ENCODE measurements at regions not wholly inside any gene's neighbourhood (a gene's known extent, or its start where the extent isn't known, plus 50 kb on each side); places are given as distances from the start of the nearest gene placed in this dataset.

GRCh38 chr2:7473135-7473771 lies 556.0 kb downstream of the RNF144A start:
- H3K4me3 ChIP-seq (replicated peaks in 1 of 2; ENCODE audit: low read depth in 2 of 2, low read length in 2 of 2) = no peak overlapping the region
- DNase-seq (ENCODE audit: low read depth in 2 of 2) = no peak
- no peak for TF ChIP-seq CTCF (IDR thresholded peaks at IDR 0.05; ENCODE audit: low read depth, low read length)

- DNase-seq (ENCODE audit: low read depth in 2 of 2) = no peak
- no peak overlapping the region for H3K4me3 ChIP-seq (replicated peaks in 1 of 2; ENCODE audit: low read depth in 2 of 2, low read length in 2 of 2)
- no peak for TF ChIP-seq CTCF (IDR thresholded peaks at IDR 0.05; ENCODE audit: low read depth, low read length)
These were observed 559.2 kb downstream of the RNF144A start for GRCh38 chr2:7476371-7476770.

GRCh38 chr2:7479603-7480002 lies 562.4 kb downstream of the RNF144A start:
- DNase-seq (ENCODE audit: low read depth in 2 of 2) = no peak
- no peak overlapping the region for H3K4me3 ChIP-seq (replicated peaks in 1 of 2; ENCODE audit: low read depth in 2 of 2, low read length in 2 of 2)
- no peak for TF ChIP-seq CTCF (IDR thresholded peaks at IDR 0.05; ENCODE audit: low read depth, low read length)

- no peak for TF ChIP-seq CTCF (IDR thresholded peaks at IDR 0.05; ENCODE audit: low read depth, low read length)
These were observed 563.2 kb downstream of the RNF144A start for GRCh38 chr2:7480431-7480830.

GRCh38 chr2:7490672-7491071 lies 573.5 kb downstream of the RNF144A start:
- DNase-seq (ENCODE audit: low read depth in 2 of 2) = no peak
- TF ChIP-seq CTCF (IDR thresholded peaks at IDR 0.05; ENCODE audit: low read depth, low read length) = no peak
- H3K4me3 ChIP-seq (replicated peaks in 1 of 2; ENCODE audit: low read depth in 2 of 2, low read length in 2 of 2) = no peak overlapping the region

More at GRCh38 chr2:7480431-7480830, 563.2 kb downstream of the RNF144A start:
- no peak overlapping the region for H3K4me3 ChIP-seq (replicated peaks in 1 of 2; ENCODE audit: low read depth in 2 of 2, low read length in 2 of 2)
- no peak for DNase-seq (ENCODE audit: low read depth in 2 of 2)

DNA sequence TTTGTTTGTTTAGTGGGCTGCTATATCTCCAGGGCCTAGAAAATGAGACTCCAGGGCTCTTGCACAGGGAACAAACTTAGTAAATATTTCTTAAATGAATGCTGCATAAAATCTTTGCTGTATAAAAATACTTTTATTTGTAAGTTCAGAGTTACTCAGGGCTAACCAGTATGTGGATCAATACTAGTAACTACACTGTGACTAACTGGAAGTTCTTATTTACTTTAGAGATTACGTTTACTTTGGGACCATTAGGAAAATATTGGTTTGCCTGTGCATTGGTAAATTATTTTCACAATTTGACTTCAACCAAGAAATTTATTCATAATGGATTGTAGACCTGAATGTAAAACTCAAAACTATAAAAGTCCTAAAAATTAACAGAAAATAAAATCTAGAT lies 575.5 kb downstream of the RNF144A start:
- DNase-seq (ENCODE audit: low read depth in 2 of 2) = no peak
- no peak overlapping the region for H3K4me3 ChIP-seq (replicated peaks in 1 of 2; ENCODE audit: low read depth in 2 of 2, low read length in 2 of 2)
- TF ChIP-seq CTCF (IDR thresholded peaks at IDR 0.05; ENCODE audit: low read depth, low read length) = no peak

GRCh38 chr2:7497178-7497577 lies 580.0 kb downstream of the RNF144A start:
- no peak overlapping the region for H3K4me3 ChIP-seq (replicated peaks in 1 of 2; ENCODE audit: low read depth in 2 of 2, low read length in 2 of 2)
- DNase-seq (ENCODE audit: low read depth in 2 of 2) = no peak
- TF ChIP-seq CTCF (IDR thresholded peaks at IDR 0.05; ENCODE audit: low read depth, low read length) = no peak
